ENCODE measurements at regions not wholly inside any gene's neighbourhood (a gene's known extent, or its start where the extent isn't known, plus 50 kb on each side); places are given as distances from the start of the nearest gene placed in this dataset.

DNA sequence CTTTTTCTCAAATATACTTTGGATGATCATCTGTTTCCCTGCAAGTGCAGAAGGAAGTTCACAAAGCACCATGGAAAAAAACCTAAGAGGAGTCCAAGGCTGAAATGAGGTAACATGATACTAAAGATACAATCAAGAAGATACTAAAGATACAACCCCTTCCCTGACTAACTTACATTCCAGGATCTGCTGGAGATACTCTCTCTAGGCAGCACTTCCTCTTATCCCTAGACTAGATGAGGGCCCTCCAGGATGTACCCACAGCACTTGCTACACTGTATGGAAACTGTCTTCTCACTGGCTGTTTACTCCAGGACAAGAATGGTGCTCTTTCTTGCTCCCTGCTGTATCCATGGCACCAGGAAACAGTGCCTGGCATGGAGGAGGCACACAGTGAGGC, 116.4 kb upstream of the NFE2L3 start:
- TF ChIP-seq EZH2 (IDR thresholded peaks at IDR 0.05; ENCODE audit: borderline replicate concordance, low read depth, low read length, poor library complexity, severe bottlenecking) (no peak), CTCF (conservative IDR thresholded peaks at IDR 0.05; ENCODE audit: low read depth, low read length) (no peak)
